Neural cell (in vitro differentiated cells): ENCODE measurements at regions not wholly inside any gene's neighbourhood (a gene's known extent, or its start where the extent isn't known, plus 50 kb on each side); places are given as distances from the start of the nearest gene placed in this dataset.

Experiments
- CTCF ChIP-seq: fragments of 450-650 bp; IDR thresholded peaks from 2 replicates; pipeline ENCODE4 v1.5.1; 2014; ENCODE audit warnings: antibody characterized with exemption, mild to moderate bottlenecking, moderate library complexity; ENCODE audit not compliant: poor library complexity, severe bottlenecking
- EP300 ChIP-seq: fragments of 450-650 bp; conservative IDR thresholded peaks from 2 replicates; pipeline ENCODE4 v1.6.1; 2014; ENCODE audit warnings: antibody characterized with exemption, mild to moderate bottlenecking, moderate library complexity; ENCODE audit not compliant: poor library complexity, severe bottlenecking
- EZH2 ChIP-seq: fragments of 200-600, 300-800 bp; shearing (Covaris generic), sonication (generic); IDR thresholded peaks from 2 replicates; pipeline ENCODE4 v1.6.1; 2014; ENCODE audit warnings: antibody characterized with exemption, low read length, borderline replicate concordance, mild to moderate bottlenecking; ENCODE audit not compliant: insufficient read depth, poor library complexity, severe bottlenecking
- POLR2AphosphoS5 ChIP-seq: IDR thresholded peaks from 2 replicates; pipeline ENCODE4 v1.6.1; 2012
- RAD21 ChIP-seq: fragments of 450-650 bp; conservative IDR thresholded peaks from 2 replicates; pipeline ENCODE4 v1.6.1; 2014; ENCODE audit warnings: antibody characterized with exemption, mild to moderate bottlenecking, moderate library complexity
- TAF1 ChIP-seq: IDR thresholded peaks from 2 replicates; pipeline ENCODE4 v1.6.1; 2012; ENCODE audit warnings: low read depth

GRCh38 chr20:53827292-53828087 is 233.9 kb upstream of the ZNF217 start:
- no peak for TF ChIP-seq EZH2
- no peak for TF ChIP-seq POLR2AphosphoS5
- no peak for TF ChIP-seq RAD21
- no peak for TF ChIP-seq TAF1
- TF ChIP-seq CTCF, result no peak
- TF ChIP-seq EP300, result no peak
